ENCODE measurements at regions not wholly inside any gene's neighbourhood (a gene's known extent, or its start where the extent isn't known, plus 50 kb on each side); places are given as distances from the start of the nearest gene placed in this dataset.

GRCh38 chr3:132821314-132821713 lies 99.1 kb upstream of the NPHP3 start:
- H3K27me3 ChIP-seq (ENCODE audit: control insufficient read depth, insufficient read depth, low read length) = no peaks in the 10 kb centered on the region

GRCh38 chr3:132818251-132818650 lies 96.0 kb upstream of the NPHP3 start:
- H3K27me3 ChIP-seq (ENCODE audit: control insufficient read depth, insufficient read depth, low read length) = no peaks in the 10 kb centered on the region

More at GRCh38 chr3:132821314-132821713, 99.1 kb upstream of the NPHP3 start:
- Histone ChIP-seq H3K9ac (ENCODE audit: low read depth, low read length) (no peak overlapping the region), H3K9me3 (ENCODE audit: control insufficient read depth, insufficient read depth, low read length) (no peaks in the 10 kb centered on the region), H3K36me3 (ENCODE audit: control insufficient read depth, insufficient read depth, low read length) (no peaks in the 10 kb centered on the region), H3K4me1 (ENCODE audit: control insufficient read depth, insufficient read depth, low read length) (no peaks in the 10 kb centered on the region), H3K4me3 (ENCODE audit: low read depth, low read length) (no peak overlapping the region)

GRCh38 chr3:132817646-132818177 lies 95.5 kb upstream of the NPHP3 start:
- Histone ChIP-seq H3K9ac (ENCODE audit: low read depth, low read length) (no peak overlapping the region), H3K4me3 (ENCODE audit: low read depth, low read length) (no peak overlapping the region), H3K36me3 (ENCODE audit: control insufficient read depth, insufficient read depth, low read length) (no peaks in the 10 kb centered on the region), H3K4me1 (ENCODE audit: control insufficient read depth, insufficient read depth, low read length) (no peaks in the 10 kb centered on the region), H3K9me3 (ENCODE audit: control insufficient read depth, insufficient read depth, low read length) (no peaks in the 10 kb centered on the region), H3K27me3 (ENCODE audit: control insufficient read depth, insufficient read depth, low read length) (no peaks in the 10 kb centered on the region)

More at GRCh38 chr3:132818251-132818650, 96.0 kb upstream of the NPHP3 start:
- Histone ChIP-seq H3K4me3 (ENCODE audit: low read depth, low read length) (no peak overlapping the region), H3K4me1 (ENCODE audit: control insufficient read depth, insufficient read depth, low read length) (no peaks in the 10 kb centered on the region), H3K9ac (ENCODE audit: low read depth, low read length) (no peak overlapping the region), H3K9me3 (ENCODE audit: control insufficient read depth, insufficient read depth, low read length) (no peaks in the 10 kb centered on the region), H3K36me3 (ENCODE audit: control insufficient read depth, insufficient read depth, low read length) (no peaks in the 10 kb centered on the region)

- no peak overlapping the region for H3K9ac ChIP-seq (ENCODE audit: low read depth, low read length)
- H3K4me3 ChIP-seq (ENCODE audit: low read depth, low read length) = no peak overlapping the region
- H3K4me1 ChIP-seq (ENCODE audit: control insufficient read depth, insufficient read depth, low read length) = no peaks in the 10 kb centered on the region
- H3K36me3 ChIP-seq (ENCODE audit: control insufficient read depth, insufficient read depth, low read length) = no peaks in the 10 kb centered on the region
- no peaks in the 10 kb centered on the region for H3K27me3 ChIP-seq (ENCODE audit: control insufficient read depth, insufficient read depth, low read length)
- H3K9me3 ChIP-seq (ENCODE audit: control insufficient read depth, insufficient read depth, low read length) = no peaks in the 10 kb centered on the region
Observed at GRCh38 chr3:132805071-132805470, 82.9 kb upstream of the NPHP3 start.

- no peaks in the 10 kb centered on the region for H3K36me3 ChIP-seq (ENCODE audit: control insufficient read depth, insufficient read depth, low read length)
- H3K9ac ChIP-seq (ENCODE audit: low read depth, low read length) = no peak overlapping the region
- no peaks in the 10 kb centered on the region for H3K9me3 ChIP-seq (ENCODE audit: control insufficient read depth, insufficient read depth, low read length)
- no peak overlapping the region for H3K4me3 ChIP-seq (ENCODE audit: low read depth, low read length)
- no peaks in the 10 kb centered on the region for H3K4me1 ChIP-seq (ENCODE audit: control insufficient read depth, insufficient read depth, low read length)
- H3K27me3 ChIP-seq (ENCODE audit: control insufficient read depth, insufficient read depth, low read length) = no peaks in the 10 kb centered on the region
Observed at GRCh38 chr3:132804498-132804897, 82.3 kb upstream of the NPHP3 start.

- H3K36me3 ChIP-seq (ENCODE audit: control insufficient read depth, insufficient read depth, low read length) = no peaks in the 10 kb centered on the region
- no peak overlapping the region for H3K4me3 ChIP-seq (ENCODE audit: low read depth, low read length)
- H3K4me1 ChIP-seq (ENCODE audit: control insufficient read depth, insufficient read depth, low read length) = no peaks in the 10 kb centered on the region
- H3K9ac ChIP-seq (ENCODE audit: low read depth, low read length) = no peak overlapping the region
- no peaks in the 10 kb centered on the region for H3K27me3 ChIP-seq (ENCODE audit: control insufficient read depth, insufficient read depth, low read length)
- H3K9me3 ChIP-seq (ENCODE audit: control insufficient read depth, insufficient read depth, low read length) = no peaks in the 10 kb centered on the region
Observed at GRCh38 chr3:132803889-132804288, 81.7 kb upstream of the NPHP3 start.

GRCh38 chr3:132800958-132801357 lies 78.7 kb upstream of the NPHP3 start:
- no peaks in the 10 kb centered on the region for H3K4me1 ChIP-seq (ENCODE audit: control insufficient read depth, insufficient read depth, low read length)
- no peaks in the 10 kb centered on the region for H3K27me3 ChIP-seq (ENCODE audit: control insufficient read depth, insufficient read depth, low read length)
- no peak overlapping the region for H3K4me3 ChIP-seq (ENCODE audit: low read depth, low read length)
- H3K36me3 ChIP-seq (ENCODE audit: control insufficient read depth, insufficient read depth, low read length) = no peaks in the 10 kb centered on the region
- H3K9me3 ChIP-seq (ENCODE audit: control insufficient read depth, insufficient read depth, low read length) = no peaks in the 10 kb centered on the region
- no peak overlapping the region for H3K9ac ChIP-seq (ENCODE audit: low read depth, low read length)

GRCh38 chr3:132790806-132791205 lies 68.6 kb upstream of the NPHP3 start:
- no peak overlapping the region for H3K4me3 ChIP-seq (ENCODE audit: low read depth, low read length)
- H3K4me1 ChIP-seq (ENCODE audit: control insufficient read depth, insufficient read depth, low read length) = no peaks in the 10 kb centered on the region
- no peak overlapping the region for H3K9ac ChIP-seq (ENCODE audit: low read depth, low read length)
- no peaks in the 10 kb centered on the region for H3K36me3 ChIP-seq (ENCODE audit: control insufficient read depth, insufficient read depth, low read length)
- H3K9me3 ChIP-seq (ENCODE audit: control insufficient read depth, insufficient read depth, low read length) = no peaks in the 10 kb centered on the region
- H3K27me3 ChIP-seq (ENCODE audit: control insufficient read depth, insufficient read depth, low read length) = no peaks in the 10 kb centered on the region

- Histone ChIP-seq H3K4me3 (ENCODE audit: low read depth, low read length) (no peak overlapping the region), H3K27me3 (ENCODE audit: control insufficient read depth, insufficient read depth, low read length) (no peaks in the 10 kb centered on the region), H3K4me1 (ENCODE audit: control insufficient read depth, insufficient read depth, low read length) (no peaks in the 10 kb centered on the region), H3K9me3 (ENCODE audit: control insufficient read depth, insufficient read depth, low read length) (no peaks in the 10 kb centered on the region), H3K9ac (ENCODE audit: low read depth, low read length) (no peak overlapping the region), H3K36me3 (ENCODE audit: control insufficient read depth, insufficient read depth, low read length) (no peaks in the 10 kb centered on the region)
Observed at GRCh38 chr3:132789959-132790358, 67.8 kb upstream of the NPHP3 start.

GRCh38 chr3:132788301-132788671 lies 66.1 kb upstream of the NPHP3 start:
- Histone ChIP-seq H3K27me3 (ENCODE audit: control insufficient read depth, insufficient read depth, low read length) (no peaks in the 10 kb centered on the region), H3K4me1 (ENCODE audit: control insufficient read depth, insufficient read depth, low read length) (peaks cover 4% of the 10 kb centered on the region), H3K4me3 (ENCODE audit: low read depth, low read length) (no peak overlapping the region), H3K36me3 (ENCODE audit: control insufficient read depth, insufficient read depth, low read length) (no peaks in the 10 kb centered on the region), H3K9me3 (ENCODE audit: control insufficient read depth, insufficient read depth, low read length) (no peaks in the 10 kb centered on the region), H3K9ac (ENCODE audit: low read depth, low read length) (no peak overlapping the region)

- no peak overlapping the region for H3K9ac ChIP-seq (ENCODE audit: low read depth, low read length)
- H3K36me3 ChIP-seq (ENCODE audit: control insufficient read depth, insufficient read depth, low read length) = no peaks in the 10 kb centered on the region
- peaks cover 5% of the 10 kb centered on the region for H3K4me1 ChIP-seq (ENCODE audit: control insufficient read depth, insufficient read depth, low read length)
- no peaks in the 10 kb centered on the region for H3K27me3 ChIP-seq (ENCODE audit: control insufficient read depth, insufficient read depth, low read length)
- H3K9me3 ChIP-seq (ENCODE audit: control insufficient read depth, insufficient read depth, low read length) = no peaks in the 10 kb centered on the region
- no peak overlapping the region for H3K4me3 ChIP-seq (ENCODE audit: low read depth, low read length)
Observed at GRCh38 chr3:132787616-132788300, 65.5 kb upstream of the NPHP3 start.

GRCh38 chr3:132786890-132787289 lies 64.7 kb upstream of the NPHP3 start:
- H3K4me1 ChIP-seq (ENCODE audit: control insufficient read depth, insufficient read depth, low read length) = peaks cover 5% of the 10 kb centered on the region
- H3K36me3 ChIP-seq (ENCODE audit: control insufficient read depth, insufficient read depth, low read length) = no peaks in the 10 kb centered on the region
- H3K9ac ChIP-seq (ENCODE audit: low read depth, low read length) = no peak overlapping the region
- no peak overlapping the region for H3K4me3 ChIP-seq (ENCODE audit: low read depth, low read length)
- no peaks in the 10 kb centered on the region for H3K9me3 ChIP-seq (ENCODE audit: control insufficient read depth, insufficient read depth, low read length)
- no peaks in the 10 kb centered on the region for H3K27me3 ChIP-seq (ENCODE audit: control insufficient read depth, insufficient read depth, low read length)
